ENCODE measurements at regions not wholly inside any gene's neighbourhood (a gene's known extent, or its start where the extent isn't known, plus 50 kb on each side); places are given as distances from the start of the nearest gene placed in this dataset. TPM values are rescaled to one million over a fixed set of nuclear protein-coding genes. Genes with fewer than 3 reads are reported as not detected.

DNA sequence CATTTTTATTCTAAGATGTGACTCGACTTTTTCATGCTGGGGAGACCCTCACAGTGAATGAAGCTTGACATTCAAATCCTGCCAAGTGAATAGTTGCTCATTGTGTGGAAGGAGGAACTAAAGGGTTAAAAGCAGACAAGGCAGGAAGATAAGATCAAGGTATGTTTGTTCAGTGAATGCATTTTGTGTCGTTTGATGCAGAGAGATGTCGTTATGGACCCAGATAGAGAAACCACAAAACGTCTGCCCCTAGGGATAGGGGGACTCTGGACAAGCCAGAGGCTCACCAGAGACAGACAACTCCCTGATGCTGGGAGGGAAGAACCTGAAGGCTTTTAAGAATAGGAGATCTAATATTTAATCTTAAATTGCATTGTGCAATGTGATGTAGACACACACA, 72.5 kb upstream of the MYL2 start:
- Mint-ChIP-seq H3K27ac (no peak overlapping the region), H3K4me3 (no peak overlapping the region)

DNA sequence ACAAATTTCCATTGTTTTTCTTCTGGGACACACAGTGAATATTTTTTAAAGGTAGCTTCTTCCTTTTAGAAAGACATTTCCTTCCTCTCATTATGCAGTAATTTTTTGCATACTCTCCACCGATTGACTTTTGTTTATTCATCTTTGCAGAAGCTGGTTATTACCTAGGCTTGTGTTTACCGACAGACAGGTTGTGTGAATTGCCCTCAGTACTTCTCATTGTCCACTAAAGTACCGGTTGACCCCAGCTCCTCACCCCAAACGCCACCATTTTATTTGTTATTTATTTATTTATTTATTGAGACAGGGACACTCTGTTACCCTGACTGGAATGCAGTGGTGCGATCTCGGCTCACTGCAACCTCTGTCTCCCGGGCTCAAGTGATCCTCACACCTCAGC, 63.4 kb upstream of the MYL2 start:
- H3K9me3 Mint-ChIP-seq = no peaks in the 10 kb centered on the region
- no peak overlapping the region for H3K27ac Mint-ChIP-seq
- no peaks in the 10 kb centered on the region for H3K36me3 Mint-ChIP-seq (ENCODE audit: low read depth)
- no peaks in the 10 kb centered on the region for H3K4me1 Mint-ChIP-seq (ENCODE audit: low read depth)
- no peak for TF ChIP-seq CTCF (IDR thresholded peaks at IDR 0.05)
- no peak for DNase-seq
- no peak overlapping the region for H3K4me3 Mint-ChIP-seq
- peaks cover 16% of the 10 kb centered on the region for H3K27me3 Mint-ChIP-seq (ENCODE audit: insufficient read depth)

More for the DNA sequence above, 72.5 kb upstream of the MYL2 start:
- peaks cover 9% of the 10 kb centered on the region for H3K9me3 Mint-ChIP-seq
- H3K27me3 Mint-ChIP-seq (ENCODE audit: insufficient read depth) = peaks cover 16% of the 10 kb centered on the region
- DNase-seq = no peak
- no peaks in the 10 kb centered on the region for H3K36me3 Mint-ChIP-seq (ENCODE audit: low read depth)
- TF ChIP-seq CTCF (IDR thresholded peaks at IDR 0.05) = no peak
- H3K4me1 Mint-ChIP-seq (ENCODE audit: low read depth) = no peaks in the 10 kb centered on the region

DNA sequence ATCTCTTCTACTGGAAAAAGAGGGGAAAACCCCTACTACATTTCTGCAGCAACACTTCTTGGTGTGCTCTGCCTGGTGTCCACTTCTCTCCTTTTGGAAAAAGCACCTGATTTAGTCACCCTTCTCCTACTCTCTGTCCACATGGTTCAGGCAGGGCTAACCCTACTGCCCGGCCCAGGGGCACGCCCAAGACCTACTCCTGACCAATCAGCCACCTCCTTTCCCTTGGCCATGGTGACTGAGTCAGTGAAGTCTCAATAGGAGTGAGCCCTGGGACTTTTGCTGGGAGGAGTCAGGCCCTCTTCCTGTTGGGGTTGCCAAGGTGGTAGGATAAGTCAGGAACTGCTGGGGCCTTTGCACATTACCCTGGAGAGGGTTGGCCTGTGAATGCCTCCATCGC, 52.5 kb upstream of the MYL2 start:
- Mint-ChIP-seq H3K36me3 (ENCODE audit: low read depth) (no peaks in the 10 kb centered on the region), H3K4me3 (no peak overlapping the region), H3K27me3 (ENCODE audit: insufficient read depth) (peaks cover 7% of the 10 kb centered on the region), H3K27ac (no peak overlapping the region), H3K9me3 (peaks cover 12% of the 10 kb centered on the region; the same call in 1 of the 2 replicates), H3K4me1 (ENCODE audit: low read depth) (no peaks in the 10 kb centered on the region)
- TF ChIP-seq CTCF (IDR thresholded peaks at IDR 0.05) = no peak
- no peak for DNase-seq

- Mint-ChIP-seq H3K27me3 (ENCODE audit: insufficient read depth) (peaks cover 11% of the 10 kb centered on the region), H3K4me3 (no peak overlapping the region), H3K9me3 (peaks cover 12% of the 10 kb centered on the region; the same call in 1 of the 2 replicates), H3K4me1 (ENCODE audit: low read depth) (no peaks in the 10 kb centered on the region), H3K27ac (no peak overlapping the region), H3K36me3 (ENCODE audit: low read depth) (no peaks in the 10 kb centered on the region)
- no peak for TF ChIP-seq CTCF (IDR thresholded peaks at IDR 0.05)
- no peak for DNase-seq
Observed at GRCh38 chr12:110971936-110972335, 51.6 kb upstream of the MYL2 start.

- H3K9me3 Mint-ChIP-seq = peaks cover 12% of the 10 kb centered on the region; the same call in 1 of the 2 replicates
- no peak for DNase-seq
- TF ChIP-seq CTCF (IDR thresholded peaks at IDR 0.05) = no peak
Observed at GRCh38 chr12:110971189-110971920, 51.0 kb upstream of the MYL2 start.

More at GRCh38 chr12:110971189-110971920, 51.0 kb upstream of the MYL2 start:
- no peak overlapping the region for H3K27ac Mint-ChIP-seq
- no peak overlapping the region for H3K4me3 Mint-ChIP-seq
- peaks cover 17% of the 10 kb centered on the region for H3K27me3 Mint-ChIP-seq (ENCODE audit: insufficient read depth)
- no peaks in the 10 kb centered on the region for H3K4me1 Mint-ChIP-seq (ENCODE audit: low read depth)
- no peaks in the 10 kb centered on the region for H3K36me3 Mint-ChIP-seq (ENCODE audit: low read depth)

Small RNA genes lying in the stretch of these regions (microRNA-seq; reads per million reads assigned to microRNA genes)
- not detected for gene MIR6760
